ENCODE measurements at regions not wholly inside any gene's neighbourhood (a gene's known extent, or its start where the extent isn't known, plus 50 kb on each side); places are given as distances from the start of the nearest gene placed in this dataset.

DNA sequence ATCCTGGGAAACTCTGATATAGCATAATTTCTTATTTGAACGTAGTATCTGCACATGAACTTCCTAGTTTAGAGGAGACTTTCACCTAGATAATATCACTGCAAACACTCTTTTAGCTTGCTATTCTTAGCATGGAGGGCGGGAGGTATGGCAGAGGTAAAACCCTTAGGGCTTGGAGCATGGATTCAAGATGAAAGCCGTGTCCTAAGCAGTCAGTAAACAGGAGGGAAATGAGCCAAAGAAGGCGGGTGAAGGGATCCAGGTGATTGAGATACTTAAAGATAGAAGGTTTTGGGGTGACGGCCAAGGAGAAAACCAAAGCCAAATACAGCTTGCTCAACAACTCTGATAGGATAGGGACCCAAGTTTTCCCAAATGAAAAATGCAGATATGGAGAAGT, 107.1 kb upstream of the BCAT1 start:
- TF ChIP-seq, protein P1, sequence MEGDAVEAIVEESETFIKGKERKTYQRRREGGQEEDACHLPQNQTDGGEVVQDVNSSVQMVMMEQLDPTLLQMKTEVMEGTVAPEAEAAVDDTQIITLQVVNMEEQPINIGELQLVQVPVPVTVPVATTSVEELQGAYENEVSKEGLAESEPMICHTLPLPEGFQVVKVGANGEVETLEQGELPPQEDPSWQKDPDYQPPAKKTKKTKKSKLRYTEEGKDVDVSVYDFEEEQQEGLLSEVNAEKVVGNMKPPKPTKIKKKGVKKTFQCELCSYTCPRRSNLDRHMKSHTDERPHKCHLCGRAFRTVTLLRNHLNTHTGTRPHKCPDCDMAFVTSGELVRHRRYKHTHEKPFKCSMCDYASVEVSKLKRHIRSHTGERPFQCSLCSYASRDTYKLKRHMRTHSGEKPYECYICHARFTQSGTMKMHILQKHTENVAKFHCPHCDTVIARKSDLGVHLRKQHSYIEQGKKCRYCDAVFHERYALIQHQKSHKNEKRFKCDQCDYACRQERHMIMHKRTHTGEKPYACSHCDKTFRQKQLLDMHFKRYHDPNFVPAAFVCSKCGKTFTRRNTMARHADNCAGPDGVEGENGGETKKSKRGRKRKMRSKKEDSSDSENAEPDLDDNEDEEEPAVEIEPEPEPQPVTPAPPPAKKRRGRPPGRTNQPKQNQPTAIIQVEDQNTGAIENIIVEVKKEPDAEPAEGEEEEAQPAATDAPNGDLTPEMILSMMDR (conservative IDR thresholded peaks at IDR 0.05 in 1 of 2, IDR thresholded peaks at IDR 0.05 in 1 of 2; ENCODE audit: low read depth in 1 of 2, low read length in 2 of 2), result no peak
- no peak for TF ChIP-seq EZH2 (IDR thresholded peaks at IDR 0.05; ENCODE audit: low read length, missing control alignments)

Data from fibroblast of lung (primary cell).